MM.1S (cell line): ENCODE measurements at regions not wholly inside any gene's neighbourhood (a gene's known extent, or its start where the extent isn't known, plus 50 kb on each side); places are given as distances from the start of the nearest gene placed in this dataset.

Experiments used
- DNase-seq: peaks from one replicate; pipeline ENCODE4 v3.0.0-alpha.2; 2015
- H2AFZ ChIP-seq: fragments of 300-600 bp; sonication (generic); 2 replicates; pipeline ENCODE4 v1.6.0; 2016; ENCODE audit warnings: antibody characterized with exemption, low read length
- H3F3A ChIP-seq: fragments of 300-600 bp; sonication (generic); 2 replicates; pipeline ENCODE4 v1.6.1; 2016; ENCODE audit warnings: mild to moderate bottlenecking, antibody characterized with exemption, low read length, moderate library complexity, mixed read lengths; ENCODE audit not compliant: insufficient read depth
- H3K27ac ChIP-seq: fragments of 300-600 bp; sonication (generic); 2 replicates; pipeline ENCODE4 v1.5.1; 2016; ENCODE audit warnings: mild to moderate bottlenecking, low read length
- H3K27me3 ChIP-seq: fragments of 300-600 bp; sonication (generic); replicated peaks from 2 replicates; pipeline ENCODE4 v1.6.0; 2016; ENCODE audit warnings: low read length; ENCODE audit not compliant: insufficient read depth
- H3K36me3 ChIP-seq: fragments of 300-600 bp; sonication (generic); replicated peaks from 2 replicates; pipeline ENCODE4 v1.6.1; 2016; ENCODE audit warnings: mild to moderate bottlenecking, low read length, mixed read lengths; ENCODE audit not compliant: insufficient read depth
- H3K4me1 ChIP-seq: fragments of 300-600 bp; sonication (generic); 2 replicates; pipeline ENCODE4 v1.6.1; 2016; ENCODE audit warnings: low read length, mixed read lengths
- H3K4me2 ChIP-seq: fragments of 300-600 bp; sonication (generic); 2 replicates; pipeline ENCODE4 v1.6.0; 2016; ENCODE audit warnings: low read depth, low read length
- H3K4me3 ChIP-seq: fragments of 300-600 bp; sonication (generic); 2 replicates; pipeline ENCODE4 v1.5.1; 2016; ENCODE audit warnings: low read length, mixed read lengths
- H3K79me2 ChIP-seq: fragments of 300-600 bp; sonication (generic); 2 replicates; pipeline ENCODE4 v1.6.1; 2016; ENCODE audit warnings: mixed run types, low read length, mixed read lengths
- H3K9ac ChIP-seq: fragments of 300-600 bp; sonication (generic); 2 replicates; pipeline ENCODE4 v1.6.1; 2016; ENCODE audit warnings: low read length, mixed read lengths
- H3K9me2 ChIP-seq: fragments of 300-600 bp; sonication (generic); replicated peaks from 2 replicates; pipeline ENCODE4 v1.6.1; 2016; ENCODE audit warnings: mild to moderate bottlenecking, low read length, mixed read lengths; ENCODE audit not compliant: insufficient read depth
- H3K9me3 ChIP-seq: fragments of 300-600 bp; sonication (generic); replicated peaks from 2 replicates; pipeline ENCODE4 v1.6.1; 2016; ENCODE audit warnings: mild to moderate bottlenecking, low read length, mixed read lengths; ENCODE audit not compliant: insufficient read depth
- H4K20me1 ChIP-seq: fragments of 300-600 bp; sonication (generic); 2 replicates; pipeline ENCODE4 v1.6.1; 2016; ENCODE audit warnings: mild to moderate bottlenecking, low read length, moderate library complexity, mixed read lengths; ENCODE audit not compliant: insufficient read depth
- EZH2 ChIP-seq: fragments of 300-600 bp; sonication (generic); optimal IDR thresholded peaks from 2 replicates; pipeline ENCODE3; 2017; ENCODE audit warnings: low read depth, mild to moderate bottlenecking, antibody characterized with exemption, low read length, mixed read lengths
- EZH2phosphoT487 ChIP-seq: fragments of 300-600 bp; sonication (generic); IDR thresholded peaks from 2 replicates; pipeline ENCODE4 v1.6.1; 2018; ENCODE audit warnings: antibody characterized with exemption, low read length
- TF ChIP-seq, protein P1 (sequence below): fragments of 300-600 bp; sonication (generic); IDR thresholded peaks from 2 replicates; pipeline ENCODE4 v1.5.1; 2016; ENCODE audit warnings: antibody characterized with exemption, low read length, mixed read lengths

- H3K4me2 ChIP-seq = no peak overlapping the region
These were observed 1122.1 kb downstream of the XPNPEP1 start for GRCh38 chr10:108801220-108801619.

GRCh38 chr10:108797573-108797972 lies 1125.7 kb downstream of the XPNPEP1 start:
- Histone ChIP-seq H3K27me3 (no peaks in the 10 kb centered on the region), H3K9ac (no peak overlapping the region), H3K4me2 (no peak overlapping the region), H4K20me1 (no peaks in the 10 kb centered on the region), H3K79me2 (no peaks in the 10 kb centered on the region), H3K36me3 (no peaks in the 10 kb centered on the region), H3K4me1 (no peaks in the 10 kb centered on the region), H3K27ac (no peak overlapping the region), H3K4me3 (no peak overlapping the region), H2AFZ (no peak overlapping the region), H3K9me2 (no peaks in the 10 kb centered on the region), H3K9me3 (no peaks in the 10 kb centered on the region), H3F3A (no peaks in the 10 kb centered on the region)
- TF ChIP-seq EZH2phosphoT487 = no peak
- no peak for DNase-seq

More at GRCh38 chr10:108801220-108801619, 1122.1 kb downstream of the XPNPEP1 start:
- no peak overlapping the region for H3K4me3 ChIP-seq
- TF ChIP-seq EZH2 = no peak
- TF ChIP-seq, protein P1, sequence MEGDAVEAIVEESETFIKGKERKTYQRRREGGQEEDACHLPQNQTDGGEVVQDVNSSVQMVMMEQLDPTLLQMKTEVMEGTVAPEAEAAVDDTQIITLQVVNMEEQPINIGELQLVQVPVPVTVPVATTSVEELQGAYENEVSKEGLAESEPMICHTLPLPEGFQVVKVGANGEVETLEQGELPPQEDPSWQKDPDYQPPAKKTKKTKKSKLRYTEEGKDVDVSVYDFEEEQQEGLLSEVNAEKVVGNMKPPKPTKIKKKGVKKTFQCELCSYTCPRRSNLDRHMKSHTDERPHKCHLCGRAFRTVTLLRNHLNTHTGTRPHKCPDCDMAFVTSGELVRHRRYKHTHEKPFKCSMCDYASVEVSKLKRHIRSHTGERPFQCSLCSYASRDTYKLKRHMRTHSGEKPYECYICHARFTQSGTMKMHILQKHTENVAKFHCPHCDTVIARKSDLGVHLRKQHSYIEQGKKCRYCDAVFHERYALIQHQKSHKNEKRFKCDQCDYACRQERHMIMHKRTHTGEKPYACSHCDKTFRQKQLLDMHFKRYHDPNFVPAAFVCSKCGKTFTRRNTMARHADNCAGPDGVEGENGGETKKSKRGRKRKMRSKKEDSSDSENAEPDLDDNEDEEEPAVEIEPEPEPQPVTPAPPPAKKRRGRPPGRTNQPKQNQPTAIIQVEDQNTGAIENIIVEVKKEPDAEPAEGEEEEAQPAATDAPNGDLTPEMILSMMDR = no peak
- TF ChIP-seq EZH2phosphoT487 = no peak
- H3K9me2 ChIP-seq = no peaks in the 10 kb centered on the region
- H3K36me3 ChIP-seq = no peaks in the 10 kb centered on the region
- H4K20me1 ChIP-seq = no peaks in the 10 kb centered on the region
- H3F3A ChIP-seq = no peaks in the 10 kb centered on the region
- H3K4me1 ChIP-seq = no peaks in the 10 kb centered on the region
- no peak overlapping the region for H3K9ac ChIP-seq
- H2AFZ ChIP-seq = no peak overlapping the region
- no peaks in the 10 kb centered on the region for H3K79me2 ChIP-seq
- no peaks in the 10 kb centered on the region for H3K9me3 ChIP-seq
- H3K27ac ChIP-seq = no peak overlapping the region
- DNase-seq = no peak
- H3K27me3 ChIP-seq = no peaks in the 10 kb centered on the region

GRCh38 chr10:108791794-108792474 lies 1131.4 kb downstream of the XPNPEP1 start:
- no peaks in the 10 kb centered on the region for H3K36me3 ChIP-seq
- no peaks in the 10 kb centered on the region for H3K79me2 ChIP-seq
- no peak overlapping the region for H3K4me3 ChIP-seq
- H3K9ac ChIP-seq = no peak overlapping the region
- H3F3A ChIP-seq = no peaks in the 10 kb centered on the region
- H3K27me3 ChIP-seq = no peaks in the 10 kb centered on the region
- DNase-seq = no peak
- H3K4me2 ChIP-seq = no peak overlapping the region
- H3K9me3 ChIP-seq = no peaks in the 10 kb centered on the region
- no peaks in the 10 kb centered on the region for H4K20me1 ChIP-seq
- no peak overlapping the region for H2AFZ ChIP-seq
- H3K27ac ChIP-seq = no peak overlapping the region
- no peak for TF ChIP-seq EZH2
- TF ChIP-seq, protein P1 = no peak
- TF ChIP-seq EZH2phosphoT487 = no peak
- no peaks in the 10 kb centered on the region for H3K9me2 ChIP-seq
- no peaks in the 10 kb centered on the region for H3K4me1 ChIP-seq

- no peaks in the 10 kb centered on the region for H3K9me2 ChIP-seq
- no peak overlapping the region for H3K4me3 ChIP-seq
- H3F3A ChIP-seq = no peaks in the 10 kb centered on the region
- H3K27ac ChIP-seq = no peak overlapping the region
- no peaks in the 10 kb centered on the region for H3K27me3 ChIP-seq
- no peaks in the 10 kb centered on the region for H3K9me3 ChIP-seq
- H3K4me1 ChIP-seq = no peaks in the 10 kb centered on the region
- H3K9ac ChIP-seq = no peak overlapping the region
- H3K79me2 ChIP-seq = no peaks in the 10 kb centered on the region
- DNase-seq = no peak
- H3K36me3 ChIP-seq = no peaks in the 10 kb centered on the region
- H3K4me2 ChIP-seq = no peak overlapping the region
- H4K20me1 ChIP-seq = no peaks in the 10 kb centered on the region
- TF ChIP-seq EZH2phosphoT487 (no peak), EZH2 (no peak)
- TF ChIP-seq, protein P1 = no peak
- no peak overlapping the region for H2AFZ ChIP-seq
These were observed 1132.3 kb downstream of the XPNPEP1 start for GRCh38 chr10:108791030-108791429.
